Loucy (cell line): ENCODE measurements at regions not wholly inside any gene's neighbourhood (a gene's known extent, or its start where the extent isn't known, plus 50 kb on each side); places are given as distances from the start of the nearest gene placed in this dataset.

Source experiments
- H2AFZ ChIP-seq: fragments of 200-600 bp; sonication (generic); 2 replicates; pipeline ENCODE4 v1.6.0; 2016; ENCODE audit warnings: antibody characterized with exemption, mild to moderate bottlenecking, low read length, moderate library complexity
- H3F3A ChIP-seq: fragments of 200-600 bp; 2 replicates; pipeline ENCODE4 v1.6.0; 2016; ENCODE audit warnings: antibody characterized with exemption, low read depth, mild to moderate bottlenecking
- H3K27me3 ChIP-seq: fragments of 200-600 bp; sonication (generic); 2 replicates; pipeline ENCODE4 v1.6.1; 2014; ENCODE audit warnings: low read length, mild to moderate bottlenecking; ENCODE audit not compliant: insufficient read depth, poor library complexity, severe bottlenecking
- H3K36me3 ChIP-seq: fragments of 200-600 bp; sonication (generic); 2 replicates; pipeline ENCODE4 v1.6.1; 2016; ENCODE audit warnings: low read length; ENCODE audit not compliant: insufficient read depth
- H3K4me1 ChIP-seq: fragments of 200-600 bp; sonication (generic); 2 replicates; pipeline ENCODE4 v1.5.1; 2014; ENCODE audit warnings: low read length, mild to moderate bottlenecking; ENCODE audit not compliant: insufficient read depth, poor library complexity, severe bottlenecking
- H3K4me2 ChIP-seq: fragments of 200-600 bp; sonication (generic); 2 replicates; pipeline ENCODE4 v1.6.0; 2014; ENCODE audit warnings: antibody characterized with exemption, low read length, low read depth, mild to moderate bottlenecking; ENCODE audit not compliant: poor library complexity, severe bottlenecking
- H3K4me3 ChIP-seq: fragments of 200-600 bp; sonication (generic); 2 replicates; pipeline ENCODE4 v1.5.1; 2014; ENCODE audit warnings: low read length, mild to moderate bottlenecking, mixed read lengths; ENCODE audit not compliant: poor library complexity, severe bottlenecking
- H3K79me2 ChIP-seq: fragments of 200-600 bp; sonication (generic); 2 replicates; pipeline ENCODE4 v1.6.1; 2014; ENCODE audit warnings: low read length; ENCODE audit not compliant: insufficient read depth
- H3K9ac ChIP-seq: fragments of 200-600 bp; sonication (generic); 2 replicates; pipeline ENCODE4 v1.6.0; 2014; ENCODE audit warnings: mild to moderate bottlenecking, low read depth, low read length, moderate library complexity; ENCODE audit not compliant: poor library complexity, severe bottlenecking
- H3K9me2 ChIP-seq: fragments of 200-600 bp; sonication (generic); replicated peaks from 2 replicates; pipeline ENCODE4 v1.6.1; 2016; ENCODE audit warnings: low read depth, low read length, mixed read lengths
- H3K9me3 ChIP-seq: fragments of 200-600 bp; sonication (generic); 2 replicates; pipeline ENCODE4 v1.6.1; 2014; ENCODE audit warnings: mild to moderate bottlenecking, antibody characterized with exemption, low read length, low read depth; ENCODE audit not compliant: insufficient read depth
- H4K20me1 ChIP-seq: fragments of 200-600 bp; sonication (generic); 2 replicates; pipeline ENCODE4 v1.6.0; 2014; ENCODE audit warnings: antibody characterized with exemption, low read length, mild to moderate bottlenecking; ENCODE audit not compliant: insufficient read depth, poor library complexity, severe bottlenecking
- CTCF ChIP-seq: fragments of 200-600 bp; sonication (generic); conservative IDR thresholded peaks from 2 replicates; pipeline ENCODE4 v1.5.1; 2014; ENCODE audit warnings: mild to moderate bottlenecking, antibody characterized with exemption, low read length
- EZH2phosphoT487 ChIP-seq: fragments of 200-600 bp; IDR thresholded peaks from 2 replicates; pipeline ENCODE4 v1.6.1; 2018; ENCODE audit warnings: antibody characterized with exemption, mild to moderate bottlenecking, moderate library complexity, borderline replicate concordance

- Histone ChIP-seq H3K79me2 (no peaks in the 10 kb centered on the region), H2AFZ (no peak overlapping the region), H3K4me2 (no peak overlapping the region), H3F3A (no peaks in the 10 kb centered on the region), H3K36me3 (no peaks in the 10 kb centered on the region), H3K9me2 (no peaks in the 10 kb centered on the region), H3K9ac (no peak overlapping the region), H3K27me3 (no peaks in the 10 kb centered on the region), H3K9me3 (no peaks in the 10 kb centered on the region), H3K4me1 (no peaks in the 10 kb centered on the region), H3K4me3 (no peak overlapping the region), H4K20me1 (no peaks in the 10 kb centered on the region)
- TF ChIP-seq CTCF: no peak
- TF ChIP-seq EZH2phosphoT487: no peak
These were observed 227.4 kb upstream of the CHST9 start for GRCh38 chr18:27412556-27412955.

- H3K9me3 ChIP-seq: no peaks in the 10 kb centered on the region
- no peak overlapping the region for H3K4me2 ChIP-seq
- no peaks in the 10 kb centered on the region for H3K9me2 ChIP-seq
- no peaks in the 10 kb centered on the region for H3K4me1 ChIP-seq
- TF ChIP-seq CTCF (no peak), EZH2phosphoT487 (no peak)
- no peaks in the 10 kb centered on the region for H3K36me3 ChIP-seq
- H4K20me1 ChIP-seq: no peaks in the 10 kb centered on the region
- no peaks in the 10 kb centered on the region for H3K79me2 ChIP-seq
- no peak overlapping the region for H3K9ac ChIP-seq
- no peak overlapping the region for H2AFZ ChIP-seq
- no peaks in the 10 kb centered on the region for H3F3A ChIP-seq
- H3K4me3 ChIP-seq: no peak overlapping the region
- no peaks in the 10 kb centered on the region for H3K27me3 ChIP-seq
These were observed 226.8 kb upstream of the CHST9 start for GRCh38 chr18:27411911-27412310.

GRCh38 chr18:27411013-27411412 lies 225.9 kb upstream of the CHST9 start:
- Histone ChIP-seq H3K9me2 (no peaks in the 10 kb centered on the region), H3K4me1 (no peaks in the 10 kb centered on the region), H3K79me2 (no peaks in the 10 kb centered on the region), H2AFZ (no peak overlapping the region), H3K27me3 (no peaks in the 10 kb centered on the region), H3K9ac (no peak overlapping the region), H3K4me3 (no peak overlapping the region), H3K9me3 (no peaks in the 10 kb centered on the region), H3K4me2 (no peak overlapping the region), H3K36me3 (no peaks in the 10 kb centered on the region), H4K20me1 (no peaks in the 10 kb centered on the region), H3F3A (no peaks in the 10 kb centered on the region)
- TF ChIP-seq CTCF: no peak
- TF ChIP-seq EZH2phosphoT487: no peak
